Liver (tissue), 3 donors: ENCODE measurements at regions not wholly inside any gene's neighbourhood (a gene's known extent, or its start where the extent isn't known, plus 50 kb on each side); places are given as distances from the start of the nearest gene placed in this dataset.

ENCODE experiments used
- EGR1 ChIP-seq, 2 donors: IDR thresholded peaks; 2 replicates each; pipeline ENCODE4 v1.6.1; 2016 to 2018; ENCODE audit warnings: antibody characterized with exemption in 2 of 2, low read depth in 2 of 2
- JUND ChIP-seq, 2 donors: IDR thresholded peaks; 2 replicates each; pipeline ENCODE4 v1.6.1; 2016; ENCODE audit warnings: antibody characterized with exemption in 2 of 2
- RAD21 ChIP-seq, 2 donors: IDR thresholded peaks; 2 replicates each; pipeline ENCODE4 v1.6.1; 2016; ENCODE audit warnings: antibody characterized with exemption in 2 of 2, mild to moderate bottlenecking in 2 of 2
- SP1 ChIP-seq: IDR thresholded peaks from 2 replicates; pipeline ENCODE4 v1.6.1; 2018; ENCODE audit warnings: antibody characterized with exemption, mild to moderate bottlenecking
- YY1 ChIP-seq: IDR thresholded peaks from 2 replicates; pipeline ENCODE4 v1.6.1; 2016; ENCODE audit warnings: antibody characterized with exemption, mild to moderate bottlenecking
- TF ChIP-seq, protein P1 (sequence below): fragments of 150-350 bp; IDR thresholded peaks from 2 replicates; pipeline ENCODE4 v1.5.1; 2017; ENCODE audit warnings: improper control_type of control experiment, low read depth, low read length; ENCODE audit not compliant: missing input control
- TF ChIP-seq, protein P2 (sequence below): IDR thresholded peaks from 2 replicates; pipeline ENCODE4 v1.6.1; 2016; ENCODE audit warnings: antibody characterized with exemption
- TF ChIP-seq, protein P3 (sequence below): IDR thresholded peaks from 2 replicates; pipeline ENCODE4 v1.6.1; 2016; ENCODE audit warnings: antibody characterized with exemption, mild to moderate bottlenecking
- TF ChIP-seq, protein P4 (sequence below): IDR thresholded peaks from 2 replicates; pipeline ENCODE4 v1.6.1; 2016; ENCODE audit warnings: antibody characterized with exemption
- TF ChIP-seq, protein P5 (sequence below): IDR thresholded peaks from 2 replicates; pipeline ENCODE4 v1.6.1; 2016; ENCODE audit warnings: antibody characterized with exemption
- donor health status: healthy.
- donor health status: healthy.

DNA sequence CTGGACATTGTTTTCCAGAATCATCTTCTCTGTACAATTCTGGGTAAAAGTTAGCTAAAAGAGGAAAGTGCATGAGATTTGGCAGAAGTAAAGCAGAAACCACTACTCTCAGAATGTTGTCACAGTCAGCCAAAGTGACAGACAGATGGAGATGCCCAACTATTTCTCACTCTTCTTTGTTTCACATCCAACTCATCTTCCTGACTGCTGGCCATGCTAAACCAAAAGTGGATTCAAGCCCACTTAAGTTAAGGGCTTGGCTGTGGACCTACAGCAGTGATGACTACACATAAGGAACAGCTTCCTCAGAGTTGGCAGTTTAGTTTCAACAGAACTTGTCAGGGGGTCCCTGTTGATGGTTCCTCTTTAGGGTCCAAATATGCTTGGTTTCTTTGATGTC, 730.2 kb downstream of the LRRIQ3 start:
- TF ChIP-seq JUND (IDR thresholded peaks at IDR 0.05) (no peak), EGR1 (IDR thresholded peaks at IDR 0.05; ENCODE audit: low read depth in 2 of 2) (no peak), YY1 (no peak), RAD21 (IDR thresholded peaks at IDR 0.05) (no peak), SP1 (no peak)
- TF ChIP-seq, protein P1, sequence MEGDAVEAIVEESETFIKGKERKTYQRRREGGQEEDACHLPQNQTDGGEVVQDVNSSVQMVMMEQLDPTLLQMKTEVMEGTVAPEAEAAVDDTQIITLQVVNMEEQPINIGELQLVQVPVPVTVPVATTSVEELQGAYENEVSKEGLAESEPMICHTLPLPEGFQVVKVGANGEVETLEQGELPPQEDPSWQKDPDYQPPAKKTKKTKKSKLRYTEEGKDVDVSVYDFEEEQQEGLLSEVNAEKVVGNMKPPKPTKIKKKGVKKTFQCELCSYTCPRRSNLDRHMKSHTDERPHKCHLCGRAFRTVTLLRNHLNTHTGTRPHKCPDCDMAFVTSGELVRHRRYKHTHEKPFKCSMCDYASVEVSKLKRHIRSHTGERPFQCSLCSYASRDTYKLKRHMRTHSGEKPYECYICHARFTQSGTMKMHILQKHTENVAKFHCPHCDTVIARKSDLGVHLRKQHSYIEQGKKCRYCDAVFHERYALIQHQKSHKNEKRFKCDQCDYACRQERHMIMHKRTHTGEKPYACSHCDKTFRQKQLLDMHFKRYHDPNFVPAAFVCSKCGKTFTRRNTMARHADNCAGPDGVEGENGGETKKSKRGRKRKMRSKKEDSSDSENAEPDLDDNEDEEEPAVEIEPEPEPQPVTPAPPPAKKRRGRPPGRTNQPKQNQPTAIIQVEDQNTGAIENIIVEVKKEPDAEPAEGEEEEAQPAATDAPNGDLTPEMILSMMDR: no peak
- TF ChIP-seq, protein P2, sequence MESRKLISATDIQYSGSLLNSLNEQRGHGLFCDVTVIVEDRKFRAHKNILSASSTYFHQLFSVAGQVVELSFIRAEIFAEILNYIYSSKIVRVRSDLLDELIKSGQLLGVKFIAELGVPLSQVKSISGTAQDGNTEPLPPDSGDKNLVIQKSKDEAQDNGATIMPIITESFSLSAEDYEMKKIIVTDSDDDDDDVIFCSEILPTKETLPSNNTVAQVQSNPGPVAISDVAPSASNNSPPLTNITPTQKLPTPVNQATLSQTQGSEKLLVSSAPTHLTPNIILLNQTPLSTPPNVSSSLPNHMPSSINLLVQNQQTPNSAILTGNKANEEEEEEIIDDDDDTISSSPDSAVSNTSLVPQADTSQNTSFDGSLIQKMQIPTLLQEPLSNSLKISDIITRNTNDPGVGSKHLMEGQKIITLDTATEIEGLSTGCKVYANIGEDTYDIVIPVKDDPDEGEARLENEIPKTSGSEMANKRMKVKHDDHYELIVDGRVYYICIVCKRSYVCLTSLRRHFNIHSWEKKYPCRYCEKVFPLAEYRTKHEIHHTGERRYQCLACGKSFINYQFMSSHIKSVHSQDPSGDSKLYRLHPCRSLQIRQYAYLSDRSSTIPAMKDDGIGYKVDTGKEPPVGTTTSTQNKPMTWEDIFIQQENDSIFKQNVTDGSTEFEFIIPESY: no peak
- TF ChIP-seq, protein P3, sequence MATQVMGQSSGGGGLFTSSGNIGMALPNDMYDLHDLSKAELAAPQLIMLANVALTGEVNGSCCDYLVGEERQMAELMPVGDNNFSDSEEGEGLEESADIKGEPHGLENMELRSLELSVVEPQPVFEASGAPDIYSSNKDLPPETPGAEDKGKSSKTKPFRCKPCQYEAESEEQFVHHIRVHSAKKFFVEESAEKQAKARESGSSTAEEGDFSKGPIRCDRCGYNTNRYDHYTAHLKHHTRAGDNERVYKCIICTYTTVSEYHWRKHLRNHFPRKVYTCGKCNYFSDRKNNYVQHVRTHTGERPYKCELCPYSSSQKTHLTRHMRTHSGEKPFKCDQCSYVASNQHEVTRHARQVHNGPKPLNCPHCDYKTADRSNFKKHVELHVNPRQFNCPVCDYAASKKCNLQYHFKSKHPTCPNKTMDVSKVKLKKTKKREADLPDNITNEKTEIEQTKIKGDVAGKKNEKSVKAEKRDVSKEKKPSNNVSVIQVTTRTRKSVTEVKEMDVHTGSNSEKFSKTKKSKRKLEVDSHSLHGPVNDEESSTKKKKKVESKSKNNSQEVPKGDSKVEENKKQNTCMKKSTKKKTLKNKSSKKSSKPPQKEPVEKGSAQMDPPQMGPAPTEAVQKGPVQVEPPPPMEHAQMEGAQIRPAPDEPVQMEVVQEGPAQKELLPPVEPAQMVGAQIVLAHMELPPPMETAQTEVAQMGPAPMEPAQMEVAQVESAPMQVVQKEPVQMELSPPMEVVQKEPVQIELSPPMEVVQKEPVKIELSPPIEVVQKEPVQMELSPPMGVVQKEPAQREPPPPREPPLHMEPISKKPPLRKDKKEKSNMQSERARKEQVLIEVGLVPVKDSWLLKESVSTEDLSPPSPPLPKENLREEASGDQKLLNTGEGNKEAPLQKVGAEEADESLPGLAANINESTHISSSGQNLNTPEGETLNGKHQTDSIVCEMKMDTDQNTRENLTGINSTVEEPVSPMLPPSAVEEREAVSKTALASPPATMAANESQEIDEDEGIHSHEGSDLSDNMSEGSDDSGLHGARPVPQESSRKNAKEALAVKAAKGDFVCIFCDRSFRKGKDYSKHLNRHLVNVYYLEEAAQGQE: no peak
- TF ChIP-seq, protein P4, sequence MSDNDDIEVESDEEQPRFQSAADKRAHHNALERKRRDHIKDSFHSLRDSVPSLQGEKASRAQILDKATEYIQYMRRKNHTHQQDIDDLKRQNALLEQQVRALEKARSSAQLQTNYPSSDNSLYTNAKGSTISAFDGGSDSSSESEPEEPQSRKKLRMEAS: no peak
- TF ChIP-seq, protein P5, sequence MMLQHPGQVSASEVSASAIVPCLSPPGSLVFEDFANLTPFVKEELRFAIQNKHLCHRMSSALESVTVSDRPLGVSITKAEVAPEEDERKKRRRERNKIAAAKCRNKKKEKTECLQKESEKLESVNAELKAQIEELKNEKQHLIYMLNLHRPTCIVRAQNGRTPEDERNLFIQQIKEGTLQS: no peak
